ENCODE measurements at regions not wholly inside any gene's neighbourhood (a gene's known extent, or its start where the extent isn't known, plus 50 kb on each side); places are given as distances from the start of the nearest gene placed in this dataset.

GRCh38 chr6:51099201-51099600, 280.5 kb downstream of the TFAP2B start:
- TF ChIP-seq POLR2AphosphoS5 (IDR thresholded peaks at IDR 0.05; ENCODE audit: borderline replicate concordance, low read depth, low read length) (no peak), EZH2 (IDR thresholded peaks at IDR 0.05) (no peak), FOXP2 (optimal IDR thresholded peaks at IDR 0.05; ENCODE audit: control extremely low read depth, extremely low read length, insufficient read depth) (no peak)
